GM18508 (cell line): ENCODE measurements at regions not wholly inside any gene's neighbourhood (a gene's known extent, or its start where the extent isn't known, plus 50 kb on each side); places are given as distances from the start of the nearest gene placed in this dataset.

ENCODE experiments used
- ATAC-seq: cut with Tn5 transposase; IDR thresholded peaks from one replicate; pipeline ENCODE4 v1.9.1; 2021; ENCODE audit warnings: moderate number of reproducible peaks; ENCODE audit not compliant: insufficient read depth, unreplicated experiment

- ATAC-seq, result no peak
These were observed 70.9 kb upstream of the TPRG1 start for GRCh38 chr3:189100866-189101265.

- ATAC-seq, result no peak
These were observed 70.2 kb upstream of the TPRG1 start for GRCh38 chr3:189101594-189101993.

GRCh38 chr3:189103208-189103607, 68.6 kb upstream of the TPRG1 start:
- no peak for ATAC-seq

GRCh38 chr3:189108067-189108466, 63.7 kb upstream of the TPRG1 start:
- ATAC-seq, result no peak

DNA sequence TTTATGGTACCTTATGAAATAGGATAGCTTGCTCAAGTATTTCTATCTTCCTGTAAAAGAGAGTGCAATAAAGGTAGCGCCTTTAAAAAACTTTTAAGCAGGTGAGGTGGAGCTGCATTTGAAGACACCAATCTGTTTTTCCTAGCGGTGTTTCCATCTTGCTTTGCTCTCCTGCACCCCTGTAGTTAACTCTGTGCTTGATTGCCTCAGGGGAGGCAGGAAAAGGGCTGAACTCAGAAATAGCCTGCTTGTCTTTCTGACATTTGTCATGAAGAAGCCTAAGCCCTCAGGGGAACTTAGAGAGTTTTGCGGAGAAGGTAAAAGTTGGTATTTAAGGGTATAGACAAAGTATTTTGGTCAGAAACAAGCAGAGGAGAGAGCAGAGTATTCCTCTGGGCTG, 63.0 kb upstream of the TPRG1 start:
- ATAC-seq, result no peak

DNA sequence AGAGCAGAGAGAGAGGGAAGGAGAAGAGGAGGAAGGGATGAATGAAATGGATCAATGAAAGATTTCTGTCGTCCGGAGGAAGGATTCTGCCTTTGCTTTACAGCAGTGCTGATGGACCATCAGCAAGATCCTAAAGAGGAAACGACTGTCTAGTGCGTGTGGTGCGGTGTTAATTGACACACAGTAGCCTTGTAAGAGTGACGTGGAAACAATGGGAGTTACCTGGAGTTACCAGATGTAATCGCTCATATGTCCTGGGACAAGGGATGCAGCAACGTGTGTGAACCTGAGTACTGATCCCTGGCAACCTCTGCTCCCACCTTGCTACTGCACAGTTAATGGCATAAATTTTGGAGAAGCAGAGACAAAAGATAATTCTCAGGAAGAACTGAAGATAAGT, 62.6 kb upstream of the TPRG1 start:
- no peak for ATAC-seq

DNA sequence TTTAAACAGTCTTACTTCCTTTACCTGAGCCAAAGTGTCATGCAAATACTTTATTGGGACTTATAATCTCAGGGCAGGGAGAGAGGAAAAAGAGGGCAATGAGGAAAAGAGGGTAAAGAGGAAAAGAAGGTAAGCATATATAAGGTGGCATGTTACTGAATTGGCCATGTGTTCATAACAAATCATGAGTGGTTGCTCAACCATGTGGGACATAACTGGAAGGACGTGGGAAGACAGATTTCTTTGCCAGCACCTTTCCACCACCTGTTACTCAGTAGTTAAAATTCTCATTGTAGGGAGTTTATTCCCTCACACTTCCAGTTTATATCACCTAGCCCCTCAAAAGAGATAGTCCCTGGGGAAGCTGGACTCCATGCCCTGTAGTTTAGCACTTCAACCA, 54.7 kb upstream of the TPRG1 start:
- no peak for ATAC-seq

DNA sequence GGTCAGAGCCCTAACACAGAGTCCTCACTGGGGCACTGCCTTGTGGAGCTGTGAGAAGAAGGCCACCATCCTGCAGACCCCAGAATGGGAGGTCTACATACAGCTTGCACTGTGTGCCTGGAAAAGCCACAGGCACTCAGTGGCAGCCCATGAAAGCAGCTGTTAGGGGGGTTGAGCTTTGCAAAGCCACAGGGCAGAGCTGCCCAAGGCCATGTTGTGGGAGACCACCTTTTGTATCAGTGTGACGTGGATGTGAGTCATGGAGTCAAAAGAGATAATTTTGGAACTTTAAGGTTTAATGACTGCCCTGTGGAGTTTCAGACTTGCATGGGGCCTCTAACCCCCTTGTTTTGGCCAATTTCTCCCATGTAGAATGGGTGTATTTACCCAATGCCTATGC, 52.9 kb upstream of the TPRG1 start:
- ATAC-seq, result no peak

GRCh38 chr3:189119950-189120349, 51.8 kb upstream of the TPRG1 start:
- no peak for ATAC-seq

GRCh38 chr3:189121092-189121491, 50.7 kb upstream of the TPRG1 start:
- ATAC-seq, result no peak
